A673 (cell line): ENCODE measurements at regions not wholly inside any gene's neighbourhood (a gene's known extent, or its start where the extent isn't known, plus 50 kb on each side); places are given as distances from the start of the nearest gene placed in this dataset.

Experiments used
- BruUV-seq: library from RNA; stranded (reverse); fragments of 400-500 nt; replicated peaks from 2 replicates; lab custom pipeline; 2021; lab: Mats Ljungman, UMichigan
- CTCF ChIA-PET: fragments of 300-600 bp; sonication (Branson Sonifier 250); formaldehyde crosslinking; loops from one replicate; lab custom pipeline; 2022; ENCODE audit warnings: antibody characterized with exemption; lab: Charles Lee
- POLR2A ChIA-PET: fragments of 300-600 bp; sonication (Branson Sonifier 250); formaldehyde crosslinking; loops from one replicate; lab custom pipeline; 2022; ENCODE audit warnings: antibody characterized with exemption; ENCODE audit not compliant: low non-redundant PET; lab: Charles Lee
- DNase-seq: peaks from one replicate; pipeline ENCODE4 v3.0.0-alpha.2; 2015; ENCODE audit warnings: low spot score
- H3K27ac ChIP-seq: fragments of 200-600 bp; sonication (generic); 2 replicates; pipeline ENCODE4 v1.5.1; 2016; ENCODE audit warnings: mixed run types, low read depth, mild to moderate bottlenecking, mixed read lengths, antibody characterized with exemption, low read length; ENCODE audit not compliant: poor library complexity, severe bottlenecking
- H3K27me3 ChIP-seq: fragments of 200-600 bp; sonication (generic); replicated peaks from 2 replicates; pipeline ENCODE4 v1.6.1; 2017; ENCODE audit warnings: mixed run types, low read depth, mild to moderate bottlenecking, mixed read lengths, antibody characterized with exemption, low read length; ENCODE audit not compliant: insufficient read depth, poor library complexity
- H3K36me3 ChIP-seq: fragments of 200-600 bp; sonication (generic); 2 replicates; pipeline ENCODE4 v1.6.1; 2016; ENCODE audit warnings: mixed run types, mild to moderate bottlenecking, mixed read lengths, antibody characterized with exemption, low read length; ENCODE audit not compliant: insufficient read depth, poor library complexity, severe bottlenecking
- H3K4me1 ChIP-seq: fragments of 200-600 bp; sonication (generic); 2 replicates; pipeline ENCODE4 v1.6.1; 2017; ENCODE audit warnings: mixed run types, mild to moderate bottlenecking, mixed read lengths, antibody characterized with exemption, low read length; ENCODE audit not compliant: insufficient read depth, poor library complexity, severe bottlenecking
- H3K4me3 ChIP-seq: fragments of 200-600 bp; sonication (generic); 2 replicates; pipeline ENCODE4 v1.5.1; 2016; ENCODE audit warnings: low read depth, mixed run types, mild to moderate bottlenecking, mixed read lengths, low read length; ENCODE audit not compliant: poor library complexity, severe bottlenecking
- H3K9me3 ChIP-seq: fragments of 200-600 bp; sonication (generic); 2 replicates; pipeline ENCODE4 v1.6.1; 2016; ENCODE audit warnings: mixed run types, low read depth, mild to moderate bottlenecking, mixed read lengths, antibody characterized with exemption, low read length; ENCODE audit not compliant: poor library complexity, severe bottlenecking
- EZH2 ChIP-seq: fragments of 200-600 bp; sonication (generic); IDR thresholded peaks from 2 replicates; pipeline ENCODE4 v1.6.1; 2017; ENCODE audit warnings: borderline replicate concordance, low read depth, mild to moderate bottlenecking, mixed read lengths, antibody characterized with exemption, low read length; ENCODE audit not compliant: poor library complexity, severe bottlenecking
- intact Hi-C: fragments of 100-400 bp; cut with micrococcal nuclease; formaldehyde crosslinking; loops from one replicate; pipeline ENCODE4 v1.10.0; 2022; ENCODE audit not compliant: unreplicated experiment
- TF ChIP-seq, protein P1 (sequence below): fragments of 300-800, 200-600 bp; sonication (generic); conservative IDR thresholded peaks from 2 replicates; pipeline ENCODE4 v1.5.1; 2017; ENCODE audit warnings: low read depth, mild to moderate bottlenecking, antibody characterized with exemption, low read length, moderate library complexity, mixed read lengths

DNA sequence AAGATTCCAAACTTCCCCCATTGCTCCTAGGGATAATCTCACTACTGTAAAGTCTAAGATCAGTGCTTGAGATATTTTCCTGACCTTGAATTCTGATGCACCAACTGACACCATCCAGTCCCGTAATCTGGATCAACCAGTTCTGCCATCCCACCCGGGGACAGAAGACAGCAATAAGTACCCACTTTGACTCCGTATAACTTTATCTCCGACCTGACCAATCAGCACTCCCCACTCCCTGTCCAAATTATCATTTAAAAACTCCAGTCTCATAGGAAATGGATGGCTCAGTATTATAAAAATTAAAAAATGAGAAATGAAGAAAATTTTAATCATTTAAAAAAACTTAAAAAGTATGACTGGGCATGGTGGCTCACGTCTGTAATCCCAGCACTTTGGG lies 61.4 kb upstream of the ABCC4 start:
- ChIA-PET POLR2A (no interaction called here), CTCF (no interaction called here)
- H3K4me1 ChIP-seq, result peaks cover 10% of the 10 kb centered on the region
- H3K4me3 ChIP-seq, result no peak overlapping the region
- H3K27me3 ChIP-seq, result no peaks in the 10 kb centered on the region
- intact Hi-C loops, result no loop called here
- no peaks in the 10 kb centered on the region for H3K36me3 ChIP-seq
- TF ChIP-seq, protein P1, sequence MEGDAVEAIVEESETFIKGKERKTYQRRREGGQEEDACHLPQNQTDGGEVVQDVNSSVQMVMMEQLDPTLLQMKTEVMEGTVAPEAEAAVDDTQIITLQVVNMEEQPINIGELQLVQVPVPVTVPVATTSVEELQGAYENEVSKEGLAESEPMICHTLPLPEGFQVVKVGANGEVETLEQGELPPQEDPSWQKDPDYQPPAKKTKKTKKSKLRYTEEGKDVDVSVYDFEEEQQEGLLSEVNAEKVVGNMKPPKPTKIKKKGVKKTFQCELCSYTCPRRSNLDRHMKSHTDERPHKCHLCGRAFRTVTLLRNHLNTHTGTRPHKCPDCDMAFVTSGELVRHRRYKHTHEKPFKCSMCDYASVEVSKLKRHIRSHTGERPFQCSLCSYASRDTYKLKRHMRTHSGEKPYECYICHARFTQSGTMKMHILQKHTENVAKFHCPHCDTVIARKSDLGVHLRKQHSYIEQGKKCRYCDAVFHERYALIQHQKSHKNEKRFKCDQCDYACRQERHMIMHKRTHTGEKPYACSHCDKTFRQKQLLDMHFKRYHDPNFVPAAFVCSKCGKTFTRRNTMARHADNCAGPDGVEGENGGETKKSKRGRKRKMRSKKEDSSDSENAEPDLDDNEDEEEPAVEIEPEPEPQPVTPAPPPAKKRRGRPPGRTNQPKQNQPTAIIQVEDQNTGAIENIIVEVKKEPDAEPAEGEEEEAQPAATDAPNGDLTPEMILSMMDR, result no peak
- no peak for TF ChIP-seq EZH2
- no TSS peak for BruUV-seq
- no peak overlapping the region for H3K27ac ChIP-seq
- no peaks in the 10 kb centered on the region for H3K9me3 ChIP-seq
- DNase-seq, result no peak

DNA sequence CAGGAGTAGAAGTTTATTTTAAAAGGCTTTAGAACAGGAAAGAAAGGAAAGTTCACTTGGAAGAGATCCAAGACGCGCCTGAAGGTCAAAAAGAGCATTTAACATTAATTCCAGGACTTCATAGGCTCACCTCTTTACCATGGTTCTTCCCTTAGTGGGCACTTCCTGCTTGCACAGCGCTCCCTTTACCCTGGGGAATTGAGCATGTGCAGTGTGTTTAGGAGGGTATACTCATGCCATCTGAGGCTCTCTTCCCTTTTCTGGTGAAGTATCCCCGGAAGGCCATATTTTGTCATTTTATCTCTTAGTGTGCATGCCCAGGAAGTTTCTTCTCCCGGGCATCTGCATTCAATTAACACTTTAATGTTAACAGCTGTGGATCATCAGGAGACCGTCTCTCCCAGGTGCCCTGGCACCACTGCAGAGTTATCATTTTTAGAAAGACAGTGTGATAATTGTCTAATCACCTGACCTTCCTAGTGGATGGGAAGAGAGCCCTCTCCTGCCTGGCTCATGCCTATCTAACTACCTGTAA lies 66.1 kb upstream of the ABCC4 start:
- BruUV-seq, result no TSS peak
- H3K27ac ChIP-seq, result no peak overlapping the region
- ChIA-PET POLR2A (no interaction called here), CTCF (interaction anchor here (0.7 kb wide), 1 partner anchor 1932 kb away, joined by 12 read pairs; no protein-coding TSS in a partner anchor)
- peak; percentile 83 for DNase-seq
- no peaks in the 10 kb centered on the region for H3K9me3 ChIP-seq
- peaks cover 11% of the 10 kb centered on the region for H3K4me1 ChIP-seq
- no peaks in the 10 kb centered on the region for H3K36me3 ChIP-seq
- H3K27me3 ChIP-seq, result no peaks in the 10 kb centered on the region
- H3K4me3 ChIP-seq, result no peak overlapping the region
- intact Hi-C loops, result no loop called here
- no peak for TF ChIP-seq EZH2
- TF ChIP-seq, protein P1, result no peak

DNA sequence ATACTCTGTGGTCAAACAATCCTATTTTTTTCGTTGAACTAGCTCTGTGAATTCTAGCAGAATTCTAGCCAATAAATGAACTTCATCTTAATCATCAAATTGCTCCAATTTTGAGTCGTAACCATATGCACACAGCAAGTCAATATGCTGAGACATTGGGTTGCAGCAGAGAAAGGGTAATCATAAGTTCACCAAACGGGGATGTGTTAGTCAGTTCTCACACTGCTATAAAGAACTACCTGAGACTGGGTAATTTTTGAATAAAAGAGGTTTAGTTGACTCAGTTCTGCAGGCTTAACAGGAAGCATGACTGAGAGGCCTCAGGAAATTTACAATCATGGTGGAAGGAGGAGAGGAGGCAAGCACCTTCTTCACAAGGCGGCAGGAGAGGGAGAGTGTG lies 67.7 kb upstream of the ABCC4 start:
- POLR2A ChIA-PET, result interaction anchor here (0.6 kb wide), 1 partner anchor 34 kb away, joined by 6 read pairs; no protein-coding TSS in a partner anchor
- CTCF ChIA-PET, result no interaction called here

More for the DNA sequence above, 67.7 kb upstream of the ABCC4 start:
- DNase-seq, result no peak
- intact Hi-C loops, result no loop called here
- no TSS peak for BruUV-seq
- no peak for TF ChIP-seq EZH2
- TF ChIP-seq, protein P1, result no peak
- peaks cover 11% of the 10 kb centered on the region for H3K4me1 ChIP-seq
- H3K27me3 ChIP-seq, result no peaks in the 10 kb centered on the region
- no peak overlapping the region for H3K4me3 ChIP-seq
- no peaks in the 10 kb centered on the region for H3K36me3 ChIP-seq
- H3K27ac ChIP-seq, result no peak overlapping the region
- no peaks in the 10 kb centered on the region for H3K9me3 ChIP-seq
